ENCODE measurements at regions not wholly inside any gene's neighbourhood (a gene's known extent, or its start where the extent isn't known, plus 50 kb on each side); places are given as distances from the start of the nearest gene placed in this dataset.
"Not testable (repeated sequence)": the region's sequence is repeated elsewhere in the genome, so short reads cannot be mapped to it uniquely, and the experiment has no call there.

DNA sequence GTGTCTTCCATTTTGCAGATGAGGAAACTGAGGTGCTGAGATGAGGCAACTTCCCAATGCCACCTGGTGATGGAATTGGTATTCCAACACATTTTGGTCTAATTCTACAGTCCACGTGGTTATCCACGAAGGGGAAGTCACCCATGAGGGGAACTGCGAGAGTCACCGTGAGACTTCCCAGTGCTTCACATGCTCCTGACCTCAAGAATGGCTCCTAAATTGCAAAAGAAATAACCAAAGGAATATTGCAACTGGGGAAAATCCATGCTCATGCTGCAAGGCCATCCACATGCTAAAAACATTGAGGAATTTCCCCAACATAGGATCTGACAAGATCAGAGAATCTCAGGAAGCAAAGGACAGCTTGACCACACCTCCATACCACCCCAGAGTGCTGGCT, 153.9 kb downstream of the HS3ST3B1 start:
- no peak for DNase-seq

DNA sequence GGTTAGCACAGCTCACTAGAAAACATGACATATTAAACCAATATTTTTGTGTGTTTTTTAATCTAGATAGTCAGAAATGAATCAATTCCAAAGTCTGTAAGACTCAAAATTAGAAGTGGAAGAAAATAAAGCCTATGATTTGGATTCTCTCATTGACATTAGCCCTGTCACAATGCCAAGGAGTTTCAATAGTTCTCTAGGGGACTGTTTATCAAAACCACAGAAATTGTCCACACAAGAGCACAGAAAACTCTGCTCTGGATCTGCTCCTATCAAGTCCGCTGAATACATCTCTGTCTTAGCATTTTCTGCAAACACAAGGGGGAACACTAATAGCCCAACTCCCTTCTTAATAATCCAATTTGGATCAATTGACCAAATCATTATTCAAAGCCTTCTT, 152.0 kb downstream of the HS3ST3B1 start:
- DNase-seq = no peak

DNA sequence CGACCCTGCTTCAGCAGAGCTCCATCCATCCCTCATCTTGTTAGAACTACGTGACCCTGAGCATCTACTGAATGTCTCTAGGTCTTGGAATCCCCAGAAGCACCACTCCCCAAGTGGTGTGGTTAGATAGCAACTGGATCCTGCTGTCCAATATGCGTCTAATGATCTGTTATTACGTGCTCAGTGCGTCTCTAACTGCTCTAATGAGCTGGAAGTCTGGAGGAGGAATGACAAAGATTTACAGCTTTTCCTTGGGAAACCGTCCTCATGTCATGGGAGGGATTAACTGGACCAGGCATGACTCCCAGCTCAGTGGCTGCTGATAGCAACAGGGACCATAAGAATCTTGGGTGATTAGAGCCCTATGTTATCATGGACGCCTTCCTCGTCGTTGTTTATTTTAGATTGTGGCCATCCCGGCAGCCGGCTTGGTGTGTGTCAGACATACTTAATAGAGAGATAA, 150.9 kb downstream of the HS3ST3B1 start:
- DNase-seq = no peak

DNA sequence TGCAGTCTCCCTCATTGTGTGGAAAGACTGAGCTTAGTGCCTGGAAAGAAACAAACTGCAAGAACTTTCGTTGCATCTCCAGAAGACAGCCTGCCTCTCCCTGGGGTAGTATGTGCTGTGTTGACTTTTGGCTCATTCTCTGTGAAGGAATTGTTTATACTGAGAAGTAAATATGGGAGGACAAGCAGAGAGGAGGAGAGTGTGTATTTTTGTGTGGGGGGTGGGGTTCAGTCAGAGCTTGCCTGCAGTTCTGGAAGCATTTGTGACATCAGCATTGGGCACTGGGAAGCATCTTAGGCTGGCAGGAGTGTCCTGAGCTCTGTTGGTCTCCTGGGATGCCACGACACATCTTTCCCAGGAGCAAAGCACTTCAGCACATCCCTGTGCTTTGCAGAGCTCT, 147.9 kb downstream of the HS3ST3B1 start:
- DNase-seq = no peak

DNA sequence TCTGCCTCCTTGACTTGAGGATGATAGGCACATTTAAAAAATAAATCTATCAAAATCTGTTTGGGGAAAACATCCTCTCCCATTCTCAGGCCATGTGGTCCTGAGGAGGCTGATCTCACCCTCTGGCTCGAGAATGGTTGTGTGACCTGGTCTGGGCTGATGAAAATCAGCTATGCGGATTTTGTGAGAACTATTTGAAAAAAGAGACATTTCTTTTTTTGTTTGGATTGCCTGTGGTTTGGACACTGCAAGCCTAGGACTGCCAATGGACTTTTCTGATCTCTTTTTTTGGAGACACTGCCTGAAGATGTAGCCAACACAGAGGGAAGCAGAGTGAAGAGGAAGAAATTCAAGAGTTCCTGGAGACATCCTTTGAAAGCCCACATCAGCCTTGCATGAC, 145.9 kb downstream of the HS3ST3B1 start:
- no peak for DNase-seq

DNA sequence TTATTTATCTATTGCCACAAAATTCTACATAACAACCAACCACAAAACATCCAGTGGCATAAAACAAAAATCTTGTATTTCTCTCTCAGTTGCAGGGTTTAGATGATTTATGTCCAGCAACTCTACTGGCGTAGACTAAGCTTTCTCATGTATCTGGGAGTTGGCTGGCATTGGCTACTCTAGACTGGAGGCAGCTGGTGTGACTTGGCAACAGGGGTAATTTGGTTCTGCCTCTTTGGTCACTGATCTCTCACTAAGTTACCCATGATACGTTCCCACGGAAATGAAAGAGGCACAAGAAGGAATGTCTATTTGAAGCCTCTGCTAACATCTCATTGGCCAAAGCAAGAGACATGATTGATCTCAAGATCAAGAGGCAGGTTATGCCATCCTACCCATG, 144.0 kb downstream of the HS3ST3B1 start:
- no peak for DNase-seq

DNA sequence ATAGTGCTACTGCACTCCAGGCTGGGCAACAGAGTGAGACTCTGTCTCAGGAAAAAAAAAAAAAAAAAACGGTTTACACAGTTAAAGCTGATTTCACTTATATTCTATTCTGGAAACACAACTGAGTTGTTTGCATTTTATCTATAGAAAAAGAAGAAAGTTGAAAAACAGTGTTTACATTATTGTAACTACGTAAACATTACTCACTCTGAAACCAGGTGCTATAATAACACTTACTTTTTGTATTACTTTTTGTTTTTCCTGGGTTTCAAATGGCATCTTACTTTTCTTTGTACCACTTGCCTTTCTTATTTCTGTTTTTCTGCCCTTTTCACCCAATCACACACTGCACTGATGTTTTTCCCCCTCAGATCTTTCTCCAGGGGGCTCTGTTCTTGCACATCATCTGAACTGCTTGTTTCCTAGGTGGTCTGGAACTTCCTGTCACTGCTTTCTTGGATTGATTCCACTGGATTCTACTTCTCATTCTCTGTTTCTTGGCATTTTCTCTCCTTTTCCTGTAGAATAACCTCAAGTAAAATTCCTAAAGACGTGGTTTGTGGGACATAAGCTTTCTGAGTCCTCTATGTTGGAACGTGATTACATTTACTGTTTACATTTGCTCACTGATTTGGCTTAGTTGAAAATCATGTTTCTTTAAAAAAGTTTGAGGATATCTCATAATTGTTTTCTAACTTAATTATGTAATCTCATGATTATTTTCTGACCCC, 142.1 kb downstream of the HS3ST3B1 start:
- no peak for DNase-seq

DNA sequence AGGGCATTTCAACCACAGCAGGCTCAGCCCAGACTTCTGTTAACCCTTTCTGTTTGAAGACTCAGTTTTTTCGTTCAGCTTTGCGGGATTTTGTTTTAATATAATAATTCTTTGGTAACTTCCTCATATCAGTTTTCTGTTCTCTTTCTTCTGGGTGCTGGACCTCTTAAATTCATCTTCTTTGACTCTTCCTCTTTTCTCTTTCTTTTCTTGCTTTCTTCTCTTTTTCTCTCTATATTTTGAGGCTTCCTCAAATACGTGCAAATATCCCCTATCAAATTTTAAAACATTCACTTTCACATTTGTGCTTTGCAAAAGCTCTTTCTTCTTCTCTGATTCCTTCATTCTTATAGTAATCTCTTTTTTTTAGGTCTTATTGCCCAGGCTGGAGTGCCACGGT, 136.3 kb downstream of the HS3ST3B1 start:
- DNase-seq = no peak

DNA sequence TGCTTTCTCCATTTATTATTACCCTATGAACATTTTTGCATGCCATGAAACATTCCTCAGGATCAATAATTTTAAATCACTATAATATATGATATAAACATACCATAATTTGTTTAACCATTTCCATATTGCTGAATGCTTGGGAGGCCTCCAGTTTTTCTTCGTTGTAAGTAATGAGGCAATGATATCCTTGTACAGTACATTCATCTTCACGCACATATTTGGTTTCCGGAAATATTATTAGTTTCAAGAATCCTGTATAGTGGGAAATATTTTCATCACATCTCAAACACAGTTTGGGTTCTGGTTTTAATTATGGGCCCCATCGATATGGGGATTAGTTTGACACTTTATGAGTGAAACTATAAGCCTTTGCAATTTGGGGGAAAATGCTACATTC, 135.4 kb downstream of the HS3ST3B1 start:
- no peak for DNase-seq

DNA sequence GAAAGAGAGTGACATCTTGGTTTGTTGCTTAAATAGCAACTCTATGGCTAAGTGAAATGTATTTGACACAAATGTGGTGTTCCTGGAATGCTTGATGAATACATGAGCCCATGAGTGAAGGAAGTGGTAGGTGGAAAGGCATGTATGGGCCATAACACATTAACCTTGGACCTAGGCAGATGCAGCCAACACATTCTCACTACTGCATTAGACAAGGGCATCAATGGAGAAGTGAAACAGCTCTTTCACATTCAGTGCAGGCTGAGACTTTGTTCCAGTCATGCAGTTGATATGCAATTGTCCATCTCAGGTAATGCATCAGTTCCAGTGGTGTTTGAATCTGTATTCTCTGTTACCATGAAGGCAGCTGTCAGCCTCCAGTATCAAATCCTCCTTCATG, 133.6 kb downstream of the HS3ST3B1 start:
- DNase-seq = no peak

DNA sequence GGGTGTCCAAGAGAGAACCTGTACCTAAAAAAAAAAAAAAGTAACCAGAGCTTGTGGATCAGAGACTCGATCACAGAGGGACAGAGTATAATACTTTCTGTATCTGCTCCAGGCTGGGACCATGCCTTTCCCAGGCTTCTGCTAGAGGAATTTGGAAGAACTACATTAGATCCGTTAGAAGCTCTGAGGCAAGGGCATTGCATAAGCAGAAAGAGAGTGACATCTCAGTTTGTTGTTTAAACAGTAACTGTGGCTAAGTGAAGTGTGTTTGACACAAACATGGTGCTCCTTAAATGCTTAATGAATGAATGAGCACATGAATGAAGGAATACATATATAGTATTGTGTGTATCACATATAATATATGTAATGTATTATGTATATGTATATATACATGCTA, 131.2 kb downstream of the HS3ST3B1 start:
- DNase-seq = no peak

DNA sequence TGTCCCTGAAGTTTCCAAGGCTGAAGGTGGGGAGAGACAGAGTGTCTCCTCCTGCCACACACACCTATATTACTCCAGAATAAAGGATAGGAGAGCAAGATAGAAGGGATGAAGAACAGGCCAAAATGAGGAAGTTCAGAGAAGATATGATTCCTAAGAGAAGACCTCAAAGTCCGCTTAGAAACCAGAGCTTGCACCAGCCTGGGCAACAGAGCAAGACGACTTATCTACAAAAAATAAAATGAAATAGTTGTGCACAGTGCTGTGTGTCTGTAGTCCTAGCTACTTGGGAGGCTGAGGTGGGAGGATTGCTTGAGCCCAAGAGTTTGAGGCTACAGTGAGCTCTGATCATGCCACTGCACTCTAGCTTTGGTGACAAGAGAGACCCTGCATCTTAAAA, 128.2 kb downstream of the HS3ST3B1 start:
- DNase-seq = no peak

DNA sequence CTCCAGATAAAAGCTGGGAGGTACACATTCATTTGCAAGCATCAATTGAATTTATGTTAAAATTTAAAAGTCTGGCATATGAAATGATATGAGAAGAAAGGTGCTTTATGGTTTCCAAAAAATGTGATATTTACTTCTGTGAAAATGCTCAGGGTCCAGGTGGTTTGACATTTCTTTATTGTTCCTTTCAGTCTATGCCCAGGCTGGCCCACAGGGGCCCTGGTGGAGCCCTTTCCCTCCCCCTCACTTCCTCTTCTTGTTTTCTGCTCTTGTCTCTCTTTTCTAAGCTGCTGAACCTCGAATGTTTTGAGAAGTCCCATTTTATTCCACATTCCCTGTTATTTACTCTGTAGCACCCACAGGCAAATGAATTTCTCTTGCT, 127.8 kb downstream of the HS3ST3B1 start:
- peak; percentile 36 for DNase-seq

DNA sequence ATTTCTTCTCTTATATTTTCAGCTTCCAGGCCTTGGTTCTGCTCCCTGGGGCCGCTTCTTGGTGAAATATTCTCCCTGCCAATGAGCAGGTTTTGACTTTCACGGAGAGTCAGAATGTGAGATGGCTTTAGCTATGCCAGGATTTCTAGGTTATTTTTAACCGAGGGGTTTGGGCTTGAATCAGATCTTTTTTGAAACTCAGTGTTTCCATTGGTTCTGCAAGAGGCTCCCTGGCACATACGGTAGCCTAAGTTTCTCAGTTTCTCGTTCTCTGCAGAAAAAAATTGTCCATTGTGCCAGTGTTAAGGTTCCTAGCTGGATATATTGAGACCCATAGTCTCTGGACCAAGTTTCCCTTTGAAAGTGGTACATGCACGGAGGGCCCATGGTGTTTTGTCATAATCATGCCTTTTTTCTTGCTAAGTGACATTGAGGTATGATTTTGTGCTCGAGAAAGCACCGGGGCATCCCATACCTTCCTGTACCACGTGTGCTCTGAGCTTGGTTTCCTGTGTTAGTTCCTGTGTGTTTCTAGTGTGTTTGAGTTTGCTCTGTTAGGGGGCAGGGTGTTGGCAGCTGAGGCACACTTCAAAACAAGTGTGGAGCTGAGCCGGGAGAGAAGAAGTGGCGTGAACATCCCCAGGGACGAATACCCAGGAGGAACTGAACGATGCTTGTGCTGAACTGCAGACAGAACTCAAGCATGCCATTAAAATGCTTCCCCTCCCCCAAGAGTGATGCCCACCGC, 127.2 kb downstream of the HS3ST3B1 start:
- peak; percentile 65 for DNase-seq

DNA sequence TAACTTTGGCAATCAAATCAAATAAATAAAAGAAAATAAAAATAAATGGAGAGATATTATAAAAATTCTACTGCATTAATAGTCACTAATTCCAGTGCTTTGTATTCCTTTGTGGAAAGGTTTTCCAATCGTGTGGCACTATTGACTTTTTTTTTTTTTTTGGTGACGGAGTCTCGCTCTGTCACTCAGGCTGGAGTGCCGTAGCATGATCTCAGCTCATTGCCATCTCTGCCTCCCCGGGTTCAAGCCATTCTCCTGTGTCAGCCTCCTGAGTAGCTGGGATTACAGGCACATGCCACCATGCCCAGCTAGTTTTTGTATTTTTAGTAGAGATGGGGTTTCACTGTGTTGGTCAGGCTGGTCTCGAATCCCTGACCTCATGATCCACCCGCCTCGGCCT, 122.3 kb downstream of the HS3ST3B1 start:
- not testable (repeated sequence) for DNase-seq

DNA sequence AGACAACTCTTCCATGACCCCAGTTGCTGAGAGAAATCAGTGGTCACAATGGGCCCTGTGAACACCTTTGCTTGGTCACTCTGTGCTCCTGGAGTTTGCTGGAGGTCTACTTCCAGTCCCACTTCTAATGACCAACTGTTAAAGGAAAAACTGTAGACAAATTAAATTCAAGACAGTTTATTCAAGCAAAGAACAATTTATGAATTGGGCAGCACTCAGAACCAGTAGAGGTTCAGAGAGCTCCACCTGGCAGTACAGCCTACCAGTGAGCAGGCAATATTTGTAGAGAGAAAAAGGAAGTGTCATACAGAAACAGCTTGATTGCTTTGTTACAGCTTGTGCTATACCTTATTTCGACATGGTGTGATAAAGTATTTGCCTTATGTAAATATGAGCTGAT, 116.5 kb downstream of the HS3ST3B1 start:
- no peak for DNase-seq

DNA sequence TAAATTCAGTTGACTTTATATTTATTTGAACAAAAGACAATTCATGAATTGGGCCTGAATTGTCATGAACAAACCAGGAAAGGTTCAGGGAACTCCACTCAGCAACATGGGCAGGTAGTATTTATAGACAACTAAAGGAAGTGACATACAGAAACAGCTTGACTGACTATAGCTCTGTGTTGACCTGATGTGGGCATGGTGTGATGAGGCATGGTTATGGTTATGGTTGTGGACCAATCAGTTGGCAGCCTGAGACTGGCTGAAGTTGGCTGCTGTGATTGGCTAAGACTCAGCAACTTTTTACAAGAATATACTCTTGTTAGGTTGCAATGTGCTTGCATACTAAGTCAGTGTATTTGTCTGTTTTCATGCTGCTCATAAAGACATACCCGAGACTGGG, 108.4 kb downstream of the HS3ST3B1 start:
- no peak for DNase-seq

DNA sequence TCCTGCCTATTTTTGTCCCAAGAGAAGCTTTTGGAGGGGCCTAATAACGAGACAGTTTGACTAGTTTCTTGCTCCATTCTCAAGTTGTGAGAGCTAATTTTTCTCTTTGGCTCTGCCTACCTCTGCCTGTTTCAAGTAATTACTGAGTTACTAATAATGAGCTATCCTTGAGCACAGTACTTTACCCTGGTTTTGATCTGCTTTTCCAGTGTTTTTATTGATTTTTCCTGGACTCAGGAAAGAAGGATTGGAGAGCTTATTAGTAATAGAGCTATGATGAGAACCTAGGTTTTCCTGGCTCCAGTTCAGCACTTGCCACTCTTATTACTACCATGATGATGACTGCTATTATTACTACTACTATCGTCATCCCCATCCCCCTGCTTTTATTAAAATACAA, 106.7 kb downstream of the HS3ST3B1 start:
- DNase-seq = no peak

DNA sequence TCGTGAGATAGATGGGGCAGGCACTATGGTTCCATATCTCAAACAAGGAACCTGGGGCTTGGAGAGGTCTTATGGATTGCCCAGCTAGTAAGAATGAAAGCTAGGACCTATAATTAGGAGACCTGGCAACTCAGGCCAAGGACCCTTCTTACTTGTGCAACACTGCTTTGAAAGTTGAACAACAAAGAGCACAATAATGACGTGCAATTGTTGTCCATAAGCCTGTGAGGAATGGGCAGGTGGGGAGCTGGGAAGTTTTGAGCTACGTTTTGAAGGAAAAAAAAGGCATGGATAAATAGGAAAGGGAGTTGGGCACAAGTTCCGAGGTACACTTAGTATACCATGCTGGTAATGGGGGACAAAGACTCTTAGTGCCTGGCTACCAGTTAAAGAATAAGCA, 104.3 kb downstream of the HS3ST3B1 start:
- no peak for DNase-seq

Measured in activated gamma-delta T cell treated with Interleukin-2 at 50 U/mL for 16 hours (primary cell).